Astrocyte (in vitro differentiated cells and primary cell): ENCODE measurements at regions not wholly inside any gene's neighbourhood (a gene's known extent, or its start where the extent isn't known, plus 50 kb on each side); places are given as distances from the start of the nearest gene placed in this dataset.

Experiments
- DNase-seq: peaks from one replicate; pipeline ENCODE4 v3.0.0-alpha.2; 2010; ENCODE audit warnings: low read depth
- FAIRE-seq: peaks from 2 replicates; lab custom pipeline; 2011; peaks lifted over from hg19 to GRCh38; lab: Jason Lieb, UNC
- H2AFZ ChIP-seq: 2 replicates; pipeline ENCODE4 v1.6.0; 2012; ENCODE audit warnings: low read depth, low read length, inconsistent platforms
- H3K27ac ChIP-seq: 2 replicates; pipeline ENCODE4 v1.5.1; 2011; ENCODE audit warnings: low read depth, low read length, inconsistent platforms
- H3K27me3 ChIP-seq: 2 replicates; pipeline ENCODE4 v1.6.0; 2011; ENCODE audit warnings: low read length, inconsistent platforms; ENCODE audit not compliant: insufficient read depth
- H3K36me3 ChIP-seq: 2 replicates; pipeline ENCODE4 v1.5.1; 2011; ENCODE audit warnings: low read length, inconsistent platforms; ENCODE audit not compliant: insufficient read depth
- H3K4me1 ChIP-seq: 2 replicates; pipeline ENCODE4 v1.5.1; 2011; ENCODE audit warnings: low read length, inconsistent platforms; ENCODE audit not compliant: insufficient read depth
- H3K4me2 ChIP-seq: 2 replicates; pipeline ENCODE4 v1.6.0; 2012; ENCODE audit warnings: low read length, inconsistent platforms
- H3K4me3 ChIP-seq: 2 replicates; pipeline ENCODE4 v1.5.1; 2011; ENCODE audit warnings: low read depth, mild to moderate bottlenecking, low read length, inconsistent platforms; ENCODE audit not compliant: insufficient read depth
- H3K79me2 ChIP-seq: 2 replicates; pipeline ENCODE4 v1.6.0; 2012; ENCODE audit warnings: mild to moderate bottlenecking, low read length, inconsistent platforms; ENCODE audit not compliant: insufficient read depth
- H3K9ac ChIP-seq: 2 replicates; pipeline ENCODE4 v1.6.0; 2012; ENCODE audit warnings: mild to moderate bottlenecking, low read length, inconsistent platforms
- H3K9me3 ChIP-seq: 2 replicates; pipeline ENCODE4 v1.5.1; 2012; ENCODE audit warnings: low read depth, mild to moderate bottlenecking, low read length, inconsistent platforms; ENCODE audit not compliant: insufficient read depth
- H4K20me1 ChIP-seq: 2 replicates; pipeline ENCODE4 v1.6.0; 2012; ENCODE audit warnings: low read length, inconsistent platforms; ENCODE audit not compliant: insufficient read depth
- H3K27ac Mint-ChIP-seq: one replicate; pipeline ENCODE4 v1.8.0; 2021; ENCODE audit warnings: mild to moderate bottlenecking, mixed read lengths; ENCODE audit not compliant: unreplicated experiment
- H3K27me3 Mint-ChIP-seq: one replicate; pipeline ENCODE4 v1.8.0; 2021; ENCODE audit warnings: low read depth, mixed read lengths; ENCODE audit not compliant: unreplicated experiment
- H3K36me3 Mint-ChIP-seq: one replicate; pipeline ENCODE4 v1.8.0; 2021; ENCODE audit warnings: low read depth, mixed read lengths; ENCODE audit not compliant: unreplicated experiment
- H3K4me1 Mint-ChIP-seq: one replicate; pipeline ENCODE4 v1.8.0; 2021; ENCODE audit warnings: low read depth, mixed read lengths; ENCODE audit not compliant: unreplicated experiment
- H3K4me3 Mint-ChIP-seq: one replicate; pipeline ENCODE4 v1.8.0; 2021; ENCODE audit warnings: mild to moderate bottlenecking, moderate library complexity, mixed read lengths; ENCODE audit not compliant: unreplicated experiment
- H3K9me3 Mint-ChIP-seq: one replicate; pipeline ENCODE4 v1.8.0; 2021; ENCODE audit warnings: mild to moderate bottlenecking, mixed read lengths; ENCODE audit not compliant: unreplicated experiment
- EZH2 ChIP-seq: IDR thresholded peaks from 2 replicates; pipeline ENCODE4 v1.6.1; 2012; ENCODE audit warnings: mild to moderate bottlenecking, low read length, inconsistent platforms; ENCODE audit not compliant: insufficient read depth
- TF ChIP-seq, protein P1 (sequence below): IDR thresholded peaks from 2 replicates; pipeline ENCODE4 v1.5.1; 2011; ENCODE audit warnings: low read depth, mild to moderate bottlenecking, inconsistent platforms, low read length, moderate library complexity; ENCODE audit not compliant: insufficient read depth

DNA sequence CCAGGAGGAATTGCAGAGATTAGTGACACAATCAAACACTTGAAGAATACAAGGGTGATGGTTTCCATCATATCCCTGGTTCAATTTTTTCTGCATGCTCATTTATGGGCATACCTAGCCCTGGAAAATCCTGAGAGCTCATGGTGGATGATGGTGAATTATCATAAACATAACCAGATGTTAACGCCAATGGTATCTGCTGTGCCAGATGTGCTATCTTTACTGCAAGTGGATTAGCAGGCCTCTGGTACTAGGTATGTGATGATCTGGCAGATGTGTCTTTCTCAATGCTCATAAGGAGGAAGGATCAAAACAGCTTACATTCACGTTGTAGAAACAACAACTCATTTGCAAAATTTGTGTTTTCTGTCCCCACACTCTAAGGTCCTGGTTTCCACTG lies 150.5 kb downstream of the FZD1 start:
- FAIRE-seq: no peak
- no peaks in the 10 kb centered on the region for H3K36me3 Mint-ChIP-seq

DNA sequence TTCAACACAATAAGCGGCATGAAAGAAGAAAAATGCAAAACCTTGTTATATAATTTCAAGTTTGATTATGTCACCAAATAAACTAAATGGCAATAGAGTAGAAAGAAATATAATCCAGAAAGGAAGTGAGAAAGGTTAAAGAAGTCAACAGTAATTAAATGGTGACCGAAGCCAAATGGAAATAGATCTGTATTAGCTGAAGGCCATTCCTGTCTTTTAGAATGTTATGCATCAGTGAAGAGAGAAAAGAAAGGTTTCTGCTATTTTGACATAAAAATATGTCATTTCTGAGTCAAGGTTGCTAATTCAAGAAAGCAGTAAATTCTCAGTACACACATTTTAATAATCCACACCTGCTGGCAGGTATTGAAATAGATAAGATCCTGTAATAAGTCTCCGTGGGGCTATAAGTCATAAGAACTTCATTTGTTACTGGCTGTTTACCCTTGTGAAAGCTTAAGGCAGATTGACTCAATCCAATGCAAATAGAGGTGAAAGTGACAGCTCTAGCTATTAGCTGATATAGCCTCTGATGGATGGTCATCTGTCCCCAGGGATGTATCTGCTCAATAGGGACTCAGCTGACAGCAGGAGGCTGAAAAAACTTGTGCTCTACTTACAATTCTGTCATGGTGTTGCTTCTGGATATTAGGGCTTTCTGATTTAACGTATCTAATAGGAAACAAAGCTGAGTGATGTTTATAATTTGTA lies 152.1 kb downstream of the FZD1 start:
- H3K9ac ChIP-seq: no peak overlapping the region
- Mint-ChIP-seq H3K27me3 (no peaks in the 10 kb centered on the region), H3K4me1 (no peaks in the 10 kb centered on the region), H3K36me3 (no peaks in the 10 kb centered on the region), H3K27ac (no peak overlapping the region), H3K9me3 (no peaks in the 10 kb centered on the region), H3K4me3 (no peak overlapping the region)
- H2AFZ ChIP-seq: no peak overlapping the region
- no peaks in the 10 kb centered on the region for H4K20me1 ChIP-seq
- TF ChIP-seq EZH2: no peak
- TF ChIP-seq, protein P1, sequence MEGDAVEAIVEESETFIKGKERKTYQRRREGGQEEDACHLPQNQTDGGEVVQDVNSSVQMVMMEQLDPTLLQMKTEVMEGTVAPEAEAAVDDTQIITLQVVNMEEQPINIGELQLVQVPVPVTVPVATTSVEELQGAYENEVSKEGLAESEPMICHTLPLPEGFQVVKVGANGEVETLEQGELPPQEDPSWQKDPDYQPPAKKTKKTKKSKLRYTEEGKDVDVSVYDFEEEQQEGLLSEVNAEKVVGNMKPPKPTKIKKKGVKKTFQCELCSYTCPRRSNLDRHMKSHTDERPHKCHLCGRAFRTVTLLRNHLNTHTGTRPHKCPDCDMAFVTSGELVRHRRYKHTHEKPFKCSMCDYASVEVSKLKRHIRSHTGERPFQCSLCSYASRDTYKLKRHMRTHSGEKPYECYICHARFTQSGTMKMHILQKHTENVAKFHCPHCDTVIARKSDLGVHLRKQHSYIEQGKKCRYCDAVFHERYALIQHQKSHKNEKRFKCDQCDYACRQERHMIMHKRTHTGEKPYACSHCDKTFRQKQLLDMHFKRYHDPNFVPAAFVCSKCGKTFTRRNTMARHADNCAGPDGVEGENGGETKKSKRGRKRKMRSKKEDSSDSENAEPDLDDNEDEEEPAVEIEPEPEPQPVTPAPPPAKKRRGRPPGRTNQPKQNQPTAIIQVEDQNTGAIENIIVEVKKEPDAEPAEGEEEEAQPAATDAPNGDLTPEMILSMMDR: no peak
- no peaks in the 10 kb centered on the region for H3K4me1 ChIP-seq
- H3K27ac ChIP-seq: no peak overlapping the region
- H3K4me2 ChIP-seq: no peak overlapping the region
- no peaks in the 10 kb centered on the region for H3K79me2 ChIP-seq
- no peaks in the 10 kb centered on the region for H3K36me3 ChIP-seq
- no peaks in the 10 kb centered on the region for H3K27me3 ChIP-seq
- no peaks in the 10 kb centered on the region for H3K9me3 ChIP-seq
- DNase-seq (no peak), FAIRE-seq (no peak)
- no peak overlapping the region for H3K4me3 ChIP-seq

More for the DNA sequence above, 150.5 kb downstream of the FZD1 start:
- Histone ChIP-seq H2AFZ (no peak overlapping the region), H3K4me1 (no peaks in the 10 kb centered on the region), H3K4me3 (no peak overlapping the region), H3K27ac (no peak overlapping the region), H3K9ac (no peak overlapping the region), H3K79me2 (no peaks in the 10 kb centered on the region), H3K27me3 (no peaks in the 10 kb centered on the region), H3K9me3 (no peaks in the 10 kb centered on the region), H3K4me2 (no peak overlapping the region), H3K36me3 (no peaks in the 10 kb centered on the region), H4K20me1 (no peaks in the 10 kb centered on the region)
- Mint-ChIP-seq H3K4me1 (no peaks in the 10 kb centered on the region), H3K27me3 (no peaks in the 10 kb centered on the region), H3K4me3 (no peak overlapping the region), H3K9me3 (no peaks in the 10 kb centered on the region), H3K27ac (no peak overlapping the region)
- TF ChIP-seq EZH2: no peak
- TF ChIP-seq, protein P1: no peak
- DNase-seq: no peak

DNA sequence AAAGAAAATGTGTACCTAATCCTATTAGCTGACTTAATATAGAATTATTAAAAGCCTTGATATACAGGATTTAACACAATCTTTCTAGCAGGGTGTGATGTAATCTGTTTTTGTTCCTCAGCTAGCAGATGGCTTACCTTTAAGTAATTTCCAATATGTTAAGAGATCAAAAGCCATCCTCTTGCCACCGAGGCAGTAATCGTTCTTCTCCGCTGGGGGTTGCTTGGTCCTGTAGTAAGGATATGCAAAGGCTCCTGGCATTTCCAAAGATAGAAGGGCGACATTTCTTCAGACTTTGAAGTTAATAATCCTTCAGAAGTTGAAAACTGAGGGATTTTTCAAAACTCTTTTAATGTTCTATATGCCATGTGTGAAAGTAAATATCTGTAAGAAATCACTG lies 156.4 kb downstream of the FZD1 start:
- Mint-ChIP-seq H3K27me3 (peaks cover 3% of the 10 kb centered on the region), H3K9me3 (no peaks in the 10 kb centered on the region), H3K4me1 (no peaks in the 10 kb centered on the region), H3K4me3 (no peak overlapping the region), H3K36me3 (no peaks in the 10 kb centered on the region), H3K27ac (no peak overlapping the region)
- Histone ChIP-seq H3K4me1 (no peaks in the 10 kb centered on the region), H3K4me2 (no peak overlapping the region), H3K36me3 (no peaks in the 10 kb centered on the region), H3K4me3 (no peak overlapping the region), H3K27ac (no peak overlapping the region), H2AFZ (no peak overlapping the region), H3K79me2 (no peaks in the 10 kb centered on the region), H3K9ac (no peak overlapping the region), H3K27me3 (no peaks in the 10 kb centered on the region), H4K20me1 (no peaks in the 10 kb centered on the region), H3K9me3 (no peaks in the 10 kb centered on the region)
- no peak for TF ChIP-seq EZH2
- TF ChIP-seq, protein P1: no peak
- no peak for FAIRE-seq
- DNase-seq: no peak
